Gastrocnemius medialis (tissue), 4 donors: ENCODE measurements at regions not wholly inside any gene's neighbourhood (a gene's known extent, or its start where the extent isn't known, plus 50 kb on each side); places are given as distances from the start of the nearest gene placed in this dataset.

ENCODE experiments used
- ATAC-seq, 2 donors: fragments of 150-250 bp; one replicate each; pipeline ENCODE4 v1.9.1; 2016
- DNase-seq, 2 donors: peaks; one replicate each; pipeline ENCODE4 v3.0.0-alpha.2; 2019
- H3K27ac ChIP-seq, 4 donors: fragments of 200-600 bp; sonication (generic); 1 replicate in 1 of 4; 2 replicates in 3 of 4; pipeline ENCODE4 v1.5.1; 2016 to 2018; ENCODE audit warnings: mild to moderate bottlenecking in 2 of 4, moderate library complexity in 1 of 4
- H3K27me3 ChIP-seq, 3 donors: fragments of 200-600 bp; sonication (generic) in 2 of 3; 1 replicate in 1 of 3; 2 replicates in 2 of 3; pipeline versions ENCODE4 v1.5.1 to v1.6.0; 2016 to 2019; ENCODE audit warnings: mild to moderate bottlenecking in 1 of 3, moderate library complexity in 1 of 3
- H3K36me3 ChIP-seq, 2 donors: fragments of 200-600 bp; sonication (generic) in 1 of 2; one replicate each; pipeline ENCODE4 v1.5.1; 2017 to 2018
- H3K4me1 ChIP-seq, 2 donors: fragments of 200-600 bp; sonication (generic) in 1 of 2; one replicate each; pipeline ENCODE4 v1.5.1; 2016 to 2017; ENCODE audit warnings: mild to moderate bottlenecking in 2 of 2
- H3K4me3 ChIP-seq, 4 donors: fragments of 200-600 bp; sonication (generic) in 3 of 4; 1 replicate in 1 of 4; 2 replicates in 3 of 4; pipeline ENCODE4 v1.5.1; 2016 to 2019; ENCODE audit warnings: mild to moderate bottlenecking in 2 of 4
- H3K9me3 ChIP-seq, 3 donors: fragments of 200-600 bp; sonication (generic) in 2 of 3; 1 replicate in 1 of 3; 2 replicates in 2 of 3; pipeline ENCODE4 v1.5.1; 2016 to 2019
- CTCF ChIP-seq, 5 experiments: fragments of 450-650 bp in 3 of 5; fragments of 200-600 bp in 2 of 5; sonication (generic) in 2 of 5; IDR thresholded peaks in 4 of 5; conservative IDR thresholded peaks in 1 of 5; 1 replicate in 4 of 5; 2 replicates in 1 of 5; pipeline ENCODE4 v1.5.1; 2016 to 2019; ENCODE audit warnings: antibody characterized with exemption in 5 of 5, mild to moderate bottlenecking in 3 of 5, moderate library complexity in 3 of 5
- POLR2A ChIP-seq, 2 donors: fragments of 450-650 bp; IDR thresholded peaks; one replicate each; pipeline ENCODE4 v1.6.1; 2017; ENCODE audit warnings: antibody characterized with exemption in 2 of 2, mild to moderate bottlenecking in 2 of 2, moderate library complexity in 2 of 2
- in situ Hi-C, 4 donors: fragments of 200-750 bp; cut with MboI; loops; one replicate each; pipeline versions ENCODE4 v1.15.0 to v1.8.0; 2017; ENCODE audit warnings: low sequenced_read_pairs in 4 of 4
- intact Hi-C: fragments of 100-400 bp; cut with DNase I; formaldehyde crosslinking; loops from one replicate; pipeline ENCODE4 v1.15.1; 2023; ENCODE audit warnings: low total_unique reads

GRCh38 chr10:55001422-55001821 is 200.4 kb upstream of the PCDH15 start:
- DNase-seq (no peak), ATAC-seq (no peak)
- Histone ChIP-seq H3K9me3 (no peaks in the 10 kb centered on the region), H3K27me3 (no peaks in the 10 kb centered on the region), H3K4me3 (no peak overlapping the region), H3K4me1 (no peaks in the 10 kb centered on the region), H3K36me3 (no peaks in the 10 kb centered on the region), H3K27ac (no peak overlapping the region)
- in situ Hi-C loops (no loop called here), intact Hi-C loops (no loop called here)
- TF ChIP-seq POLR2A (IDR thresholded peaks at IDR 0.05) (no peak), CTCF (IDR thresholded peaks at IDR 0.05 in 4 of 5, conservative IDR thresholded peaks at IDR 0.05 in 1 of 5) (no peak)

- in situ Hi-C loops (no loop called here), intact Hi-C loops (no loop called here)
- no peak overlapping the region for H3K27ac ChIP-seq
- H3K27me3 ChIP-seq = no peaks in the 10 kb centered on the region
- no peak for TF ChIP-seq POLR2A (IDR thresholded peaks at IDR 0.05)
- TF ChIP-seq CTCF (IDR thresholded peaks at IDR 0.05 in 4 of 5, conservative IDR thresholded peaks at IDR 0.05 in 1 of 5) = no peak
- H3K4me3 ChIP-seq = no peak overlapping the region
- no peaks in the 10 kb centered on the region for H3K4me1 ChIP-seq
- DNase-seq (no peak), ATAC-seq (no peak)
- H3K9me3 ChIP-seq = no peaks in the 10 kb centered on the region
- no peaks in the 10 kb centered on the region for H3K36me3 ChIP-seq
Observed at GRCh38 chr10:54993148-54993547, 192.1 kb upstream of the PCDH15 start.

- Histone ChIP-seq H3K27ac (no peak overlapping the region), H3K27me3 (no peaks in the 10 kb centered on the region), H3K36me3 (no peaks in the 10 kb centered on the region), H3K4me3 (no peak overlapping the region), H3K9me3 (no peaks in the 10 kb centered on the region), H3K4me1 (no peaks in the 10 kb centered on the region)
- in situ Hi-C loops = no loop called here
- intact Hi-C loops = no loop called here
- no peak for ATAC-seq
- no peak for DNase-seq
- TF ChIP-seq POLR2A (IDR thresholded peaks at IDR 0.05) (no peak), CTCF (IDR thresholded peaks at IDR 0.05 in 4 of 5, conservative IDR thresholded peaks at IDR 0.05 in 1 of 5) (peak in 1 of 5 experiments; percentile 22)
Observed at GRCh38 chr10:54985732-54986131, 184.7 kb upstream of the PCDH15 start.

- H3K27me3 ChIP-seq = no peaks in the 10 kb centered on the region
- in situ Hi-C loops = no loop called here
- H3K27ac ChIP-seq = no peak overlapping the region
- DNase-seq = no peak
- no peak overlapping the region for H3K4me3 ChIP-seq
- TF ChIP-seq POLR2A (IDR thresholded peaks at IDR 0.05) (no peak), CTCF (IDR thresholded peaks at IDR 0.05 in 4 of 5, conservative IDR thresholded peaks at IDR 0.05 in 1 of 5) (no peak)
- ATAC-seq = no peak
- intact Hi-C loops = no loop called here
- H3K36me3 ChIP-seq = no peaks in the 10 kb centered on the region
- H3K9me3 ChIP-seq = no peaks in the 10 kb centered on the region
- H3K4me1 ChIP-seq = no peaks in the 10 kb centered on the region
Observed at GRCh38 chr10:54983255-54983654, 182.2 kb upstream of the PCDH15 start.

- Histone ChIP-seq H3K4me3 (no peak overlapping the region), H3K9me3 (no peaks in the 10 kb centered on the region), H3K27me3 (no peaks in the 10 kb centered on the region), H3K4me1 (no peaks in the 10 kb centered on the region), H3K27ac (no peak overlapping the region), H3K36me3 (no peaks in the 10 kb centered on the region)
- no peak for DNase-seq
- no peak for TF ChIP-seq CTCF (IDR thresholded peaks at IDR 0.05 in 4 of 5, conservative IDR thresholded peaks at IDR 0.05 in 1 of 5)
- intact Hi-C loops = no loop called here
- in situ Hi-C loops = no loop called here
- ATAC-seq = no peak
Observed at GRCh38 chr10:54962134-54962900, 161.3 kb upstream of the PCDH15 start.
